OCI-LY7 (cell line): ENCODE measurements at regions not wholly inside any gene's neighbourhood (a gene's known extent, or its start where the extent isn't known, plus 50 kb on each side); places are given as distances from the start of the nearest gene placed in this dataset.

Source experiments
- CTCF ChIP-seq: fragments of 200-600 bp; sonication (generic); conservative IDR thresholded peaks from 2 replicates; pipeline ENCODE4 v1.5.1; 2014; ENCODE audit warnings: mild to moderate bottlenecking, antibody characterized with exemption, low read length, moderate library complexity, mixed read lengths
- EZH2phosphoT487 ChIP-seq: fragments of 200-600 bp; sonication (generic); IDR thresholded peaks from 2 replicates; pipeline ENCODE4 v1.6.1; 2018; ENCODE audit warnings: low read depth, borderline replicate concordance, mild to moderate bottlenecking, mixed run types, antibody characterized with exemption, low read length, moderate library complexity, mixed read lengths

- no peak for TF ChIP-seq CTCF
- no peak for TF ChIP-seq EZH2phosphoT487
These were observed 99.3 kb upstream of the EGFL6 start for GRCh38 chrX:13469963-13470684.
